AG10803 (cell line): ENCODE measurements at regions not wholly inside any gene's neighbourhood (a gene's known extent, or its start where the extent isn't known, plus 50 kb on each side); places are given as distances from the start of the nearest gene placed in this dataset.

Source experiments
- DNase-seq: peaks from one replicate; pipeline ENCODE4 v3.0.0; 2010; ENCODE audit warnings: low read depth
- H3K4me3 ChIP-seq: 2 replicates; pipeline ENCODE4 v1.5.1; 2011; ENCODE audit warnings: mild to moderate bottlenecking, low read length, control low read depth
- CTCF ChIP-seq: conservative IDR thresholded peaks from 2 replicates; pipeline ENCODE4 v1.5.1; 2011; ENCODE audit warnings: mild to moderate bottlenecking, low read length, control low read depth, inconsistent platforms

- TF ChIP-seq CTCF, result no peak
These were observed 793.0 kb downstream of the OLFM4 start for GRCh38 chr13:53821632-53822031.

GRCh38 chr13:53822136-53822535 is 793.5 kb downstream of the OLFM4 start:
- no peak for DNase-seq
- no peak for TF ChIP-seq CTCF
- H3K4me3 ChIP-seq, result no peak overlapping the region

More at GRCh38 chr13:53821632-53822031, 793.0 kb downstream of the OLFM4 start:
- H3K4me3 ChIP-seq, result no peak overlapping the region
- DNase-seq, result no peak

- TF ChIP-seq CTCF, result no peak
- DNase-seq, result no peak
- H3K4me3 ChIP-seq, result no peak overlapping the region
These were observed 810.8 kb downstream of the OLFM4 start for GRCh38 chr13:53839461-53839860.

- H3K4me3 ChIP-seq, result no peak overlapping the region
- no peak for DNase-seq
- no peak for TF ChIP-seq CTCF
These were observed 816.0 kb downstream of the OLFM4 start for GRCh38 chr13:53844473-53845146.

DNA sequence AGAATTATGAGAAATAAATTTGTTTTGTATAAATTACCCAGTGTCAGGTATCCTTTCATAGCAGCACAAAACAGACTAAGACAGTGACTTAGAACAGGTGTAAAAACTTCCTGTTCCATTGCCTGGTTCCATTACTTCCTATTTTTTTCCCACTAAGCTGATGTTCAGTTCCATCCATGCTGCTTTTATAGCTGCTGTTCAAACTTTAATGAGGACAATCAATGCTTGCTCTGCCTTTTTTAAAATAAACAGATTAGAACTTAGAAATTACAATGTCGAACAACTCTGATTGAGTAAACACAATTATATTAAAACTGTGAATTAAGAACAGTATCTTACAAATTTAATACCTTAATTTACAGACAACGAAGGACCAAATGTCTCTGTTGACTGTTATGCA is 818.9 kb downstream of the OLFM4 start:
- no peak overlapping the region for H3K4me3 ChIP-seq
- DNase-seq, result no peak
- no peak for TF ChIP-seq CTCF

DNA sequence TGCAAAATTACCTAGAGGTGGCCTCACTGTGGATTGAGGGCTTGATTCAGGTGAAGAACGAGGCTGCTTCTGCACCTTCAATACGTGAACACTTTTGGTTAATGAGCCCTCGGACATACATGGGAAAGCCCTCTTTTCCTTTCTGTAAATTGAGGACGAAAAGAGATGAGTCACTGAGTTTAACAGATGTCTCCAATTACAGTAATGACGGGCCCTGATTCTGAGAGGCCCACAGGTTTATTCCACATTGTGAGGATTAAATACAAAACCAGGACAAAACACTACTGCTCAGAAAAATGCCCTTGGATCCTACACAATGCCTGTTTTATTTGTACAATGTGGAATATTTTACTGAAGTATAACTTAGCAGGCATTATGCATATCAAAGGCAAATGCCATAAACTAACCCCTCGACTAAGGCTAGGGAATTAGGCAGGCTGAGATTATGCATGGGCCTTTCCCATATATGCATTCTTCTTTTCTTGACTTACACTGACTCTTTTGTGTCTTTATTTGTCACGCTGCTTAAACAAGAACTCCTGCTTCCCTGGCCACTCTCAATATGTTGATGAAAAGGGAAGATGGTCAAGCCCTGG is 819.9 kb downstream of the OLFM4 start:
- no peak for DNase-seq

More for the DNA sequence above, 819.9 kb downstream of the OLFM4 start:
- TF ChIP-seq CTCF, result no peak
- no peak overlapping the region for H3K4me3 ChIP-seq
